Right renal cortex interstitium (tissue), 3 donors: ENCODE measurements at regions not wholly inside any gene's neighbourhood (a gene's known extent, or its start where the extent isn't known, plus 50 kb on each side); places are given as distances from the start of the nearest gene placed in this dataset.

Experiments
- DNase-seq, 3 donors: peaks; one replicate each; pipeline ENCODE4 v3.0.0-alpha.2; 2013; ENCODE audit warnings: low read depth in 3 of 3, low spot score in 2 of 3

DNA sequence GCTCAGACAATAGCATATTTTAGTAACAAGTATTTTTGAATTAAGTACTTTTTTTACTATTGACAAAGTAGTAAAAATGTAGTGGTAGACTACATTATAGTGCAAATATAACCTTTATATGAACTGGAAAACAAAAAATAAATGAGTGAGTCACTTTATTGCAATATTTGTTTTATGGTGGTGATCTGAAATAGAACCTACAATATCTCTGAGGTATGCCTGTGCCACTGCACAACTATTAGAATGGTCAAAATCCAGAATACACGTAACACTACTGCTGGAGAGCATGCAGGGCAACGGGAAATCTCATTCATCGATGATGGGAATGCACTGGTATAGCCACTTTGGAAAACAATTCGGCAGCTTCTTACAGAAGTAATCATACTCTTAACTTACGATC, 349.0 kb upstream of the NCAM2 start:
- no peak for DNase-seq

DNA sequence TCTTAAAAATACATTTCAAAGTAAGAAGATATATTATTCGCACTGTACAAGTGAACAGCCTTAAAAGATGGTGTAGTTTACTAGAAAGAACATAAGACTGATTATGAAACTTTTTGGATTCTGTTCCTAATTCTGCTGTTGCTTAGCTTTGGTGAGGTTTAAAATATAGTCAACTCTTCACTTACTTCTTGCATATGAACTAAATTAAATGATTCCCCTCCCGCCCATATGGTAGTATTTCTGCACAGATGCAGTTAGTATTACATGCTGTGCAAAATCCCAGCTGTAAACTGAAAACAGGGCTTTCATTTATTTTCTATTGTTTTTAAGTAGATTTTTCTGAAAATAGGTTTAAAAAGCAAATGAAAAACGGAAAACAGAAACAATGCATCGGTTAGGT, 345.4 kb upstream of the NCAM2 start:
- no peak for DNase-seq

DNA sequence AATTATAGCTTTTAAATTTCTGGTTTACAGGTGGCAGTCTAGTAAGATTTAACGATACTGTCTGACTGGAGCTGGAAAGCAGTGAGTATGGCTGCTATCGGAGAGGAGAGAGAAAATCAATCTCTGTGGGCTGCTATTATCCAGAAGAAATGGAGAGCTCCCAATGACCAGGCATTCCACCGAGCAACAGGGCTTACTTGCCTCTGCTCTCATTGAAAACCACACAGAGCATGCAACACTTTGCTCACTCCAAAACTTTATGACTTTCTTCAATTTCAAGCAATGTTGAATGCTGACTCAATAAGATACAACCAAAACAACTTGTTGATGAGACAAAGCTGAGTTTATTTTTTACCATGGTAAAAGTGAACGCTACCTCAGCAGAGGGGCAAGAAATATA, 337.0 kb upstream of the NCAM2 start:
- no peak for DNase-seq

DNA sequence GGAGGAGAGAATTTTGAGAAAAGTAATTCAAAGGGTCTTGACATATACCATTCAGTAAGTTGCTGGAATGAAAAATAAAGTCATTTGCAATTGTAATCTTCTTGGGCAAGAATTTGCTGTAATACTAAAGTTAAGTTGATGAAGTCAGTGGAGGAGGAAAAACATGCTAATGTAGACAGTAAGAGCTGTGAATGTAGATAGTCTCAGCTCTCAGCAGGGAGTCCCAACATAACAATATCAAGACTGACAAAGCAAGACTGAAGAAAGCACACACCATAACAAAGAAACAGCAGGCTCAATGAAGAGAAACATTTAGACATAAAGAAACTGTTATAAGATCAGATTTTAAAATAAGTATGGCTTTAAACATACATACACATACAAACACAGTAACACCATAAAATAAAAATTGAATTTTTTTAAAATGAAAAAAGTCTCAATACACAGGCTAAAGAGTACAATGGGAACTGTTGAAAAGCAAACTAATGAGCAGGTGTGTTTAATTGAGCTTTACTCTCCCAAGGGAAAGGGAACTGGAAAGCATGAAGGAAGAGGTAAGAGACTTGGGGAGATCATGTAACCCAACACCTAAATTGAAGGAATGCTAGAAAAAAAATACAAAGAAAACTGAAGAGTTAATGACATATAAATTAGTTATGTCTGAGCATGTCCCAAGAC, 336.3 kb upstream of the NCAM2 start:
- DNase-seq, result no peak

DNA sequence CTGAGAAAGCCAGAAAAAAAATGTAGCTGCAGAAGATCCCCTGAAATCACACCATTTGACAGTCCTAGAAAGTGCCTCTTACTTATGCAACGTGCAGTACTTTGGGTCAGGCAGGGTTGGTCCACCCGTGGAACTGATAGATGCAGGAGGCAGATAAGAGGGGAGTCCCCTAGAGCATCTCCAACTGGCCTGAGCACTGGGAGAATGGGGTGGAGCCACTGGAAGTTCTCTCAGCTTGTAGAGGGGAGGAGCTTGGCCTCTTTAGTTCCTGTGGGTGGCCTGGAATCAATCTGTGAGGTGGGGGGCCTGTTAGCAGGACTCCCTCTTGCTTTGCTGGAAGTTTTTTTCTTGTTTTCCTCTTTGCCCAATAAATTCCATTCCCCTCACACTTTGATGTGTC, 335.7 kb upstream of the NCAM2 start:
- DNase-seq, result no peak

DNA sequence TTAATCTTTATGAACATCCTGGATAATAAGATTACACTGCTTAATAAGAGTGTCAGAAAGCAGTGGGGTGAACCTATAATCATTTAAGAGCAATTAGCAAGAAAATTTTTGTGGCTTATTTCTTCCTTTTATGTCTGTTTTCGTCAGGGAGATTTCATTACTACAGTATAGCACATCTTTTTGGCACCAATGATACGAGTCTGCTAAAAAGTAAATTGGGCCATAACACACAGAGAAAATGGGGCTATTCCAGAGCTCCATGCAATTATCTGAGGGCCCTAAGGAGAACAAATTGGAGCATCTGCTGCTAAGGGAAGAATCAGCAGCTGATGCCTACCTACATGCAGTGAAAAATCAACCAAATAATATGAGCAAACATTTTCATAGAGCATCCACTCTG, 330.3 kb upstream of the NCAM2 start:
- no peak for DNase-seq

DNA sequence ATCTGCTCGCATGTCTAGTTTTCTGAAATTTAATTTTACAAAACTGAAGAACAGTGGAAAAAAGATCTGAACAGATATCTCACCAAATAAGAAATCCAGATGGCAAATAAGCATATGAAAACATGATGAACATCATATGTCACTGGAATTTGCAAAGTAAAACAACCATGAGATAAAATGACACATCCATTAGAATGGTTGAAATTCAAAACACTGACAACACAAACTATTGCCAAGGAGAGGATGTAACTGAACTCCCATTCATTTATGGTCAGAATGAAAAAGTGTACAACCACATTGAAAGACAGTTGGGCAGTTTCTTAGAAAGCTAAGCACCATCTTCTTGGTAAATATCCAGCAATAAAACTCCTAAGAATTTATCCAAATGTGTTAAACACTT, 312.7 kb upstream of the NCAM2 start:
- no peak for DNase-seq

DNA sequence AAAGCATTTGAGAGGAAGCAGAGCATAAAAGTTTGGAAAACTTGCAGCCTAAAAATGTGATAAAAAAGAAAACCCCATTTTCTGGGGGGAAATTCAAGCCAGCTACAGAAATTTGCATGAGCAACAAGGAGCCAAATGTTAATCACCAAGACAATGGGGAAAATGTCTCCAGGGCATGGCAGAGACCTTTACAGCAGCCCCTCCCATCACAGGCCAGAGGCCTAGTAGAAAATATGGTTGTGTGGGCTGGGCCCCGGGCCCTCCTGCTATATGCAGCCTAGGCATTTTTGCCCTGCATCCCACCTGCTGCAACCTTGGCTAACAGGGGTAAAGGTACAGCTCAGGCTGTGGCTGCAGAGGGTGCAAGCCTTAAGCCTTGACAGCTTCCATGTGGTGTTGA, 299.6 kb upstream of the NCAM2 start:
- no peak for DNase-seq

DNA sequence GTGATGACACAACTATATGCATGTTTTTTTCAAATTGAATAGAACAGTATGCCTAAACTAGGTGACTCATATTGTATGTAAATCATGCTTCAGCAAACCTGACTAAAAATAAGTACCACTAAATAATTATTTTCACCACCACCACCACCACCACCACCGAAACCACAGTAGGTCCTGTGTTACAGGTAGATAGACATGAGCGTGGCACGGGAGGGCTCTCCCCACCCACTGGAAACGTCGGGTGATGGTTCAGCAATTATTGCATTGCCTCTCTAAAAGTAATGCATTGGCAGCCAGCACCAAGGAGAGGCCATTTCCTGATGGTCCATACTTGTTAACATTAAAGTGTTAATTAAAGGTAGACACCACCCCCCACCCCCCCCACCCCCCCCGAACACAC, 297.0 kb upstream of the NCAM2 start:
- no peak for DNase-seq

DNA sequence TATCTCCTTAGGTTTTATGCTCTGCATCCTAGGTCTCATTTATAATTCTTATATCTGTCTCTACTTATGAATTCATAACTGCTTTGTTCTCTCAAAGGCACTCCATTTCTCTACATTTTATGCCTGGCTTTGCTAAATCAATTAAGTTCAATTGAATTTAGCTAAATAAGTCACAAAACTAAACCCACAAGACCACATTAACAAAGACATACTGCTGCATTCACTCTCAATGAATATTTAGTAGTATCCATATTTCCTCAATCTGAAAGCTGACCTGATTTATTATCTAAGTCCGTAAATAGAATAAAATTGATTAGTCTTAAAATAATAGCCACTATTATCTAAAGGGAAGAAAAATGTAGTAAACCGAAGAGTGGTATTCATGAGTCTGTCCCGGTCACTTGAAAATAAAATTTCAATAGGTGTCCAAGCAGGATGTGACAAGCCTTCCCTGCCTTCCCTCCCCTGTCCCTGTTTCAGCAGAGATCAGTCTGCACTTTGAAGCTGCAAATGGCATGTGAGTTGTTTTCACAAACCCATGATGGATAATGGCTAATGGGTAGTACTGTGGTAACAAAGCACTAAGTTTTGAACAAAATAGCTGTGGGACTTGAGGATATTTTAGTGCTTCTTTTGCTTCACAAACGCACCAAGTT, 295.0 kb upstream of the NCAM2 start:
- no peak for DNase-seq

DNA sequence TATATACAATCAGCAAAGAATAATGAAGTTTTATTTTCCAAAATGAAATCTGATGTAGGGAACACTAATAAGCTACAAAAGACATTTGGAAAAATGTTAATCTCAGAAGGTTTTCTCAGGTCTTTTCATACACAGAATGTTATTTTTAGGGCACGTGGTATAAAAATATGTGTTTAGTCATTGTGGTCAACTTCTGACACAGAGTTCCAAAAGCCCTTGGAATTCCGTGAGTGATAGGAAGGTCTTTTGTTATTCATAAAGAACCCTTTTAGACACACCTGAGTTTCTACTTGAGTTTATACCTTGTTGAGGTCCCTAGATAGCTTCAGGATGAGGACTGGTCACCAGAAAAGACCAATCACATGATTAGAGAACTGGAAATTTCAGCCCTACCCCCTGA, 277.6 kb upstream of the NCAM2 start:
- DNase-seq, result no peak

DNA sequence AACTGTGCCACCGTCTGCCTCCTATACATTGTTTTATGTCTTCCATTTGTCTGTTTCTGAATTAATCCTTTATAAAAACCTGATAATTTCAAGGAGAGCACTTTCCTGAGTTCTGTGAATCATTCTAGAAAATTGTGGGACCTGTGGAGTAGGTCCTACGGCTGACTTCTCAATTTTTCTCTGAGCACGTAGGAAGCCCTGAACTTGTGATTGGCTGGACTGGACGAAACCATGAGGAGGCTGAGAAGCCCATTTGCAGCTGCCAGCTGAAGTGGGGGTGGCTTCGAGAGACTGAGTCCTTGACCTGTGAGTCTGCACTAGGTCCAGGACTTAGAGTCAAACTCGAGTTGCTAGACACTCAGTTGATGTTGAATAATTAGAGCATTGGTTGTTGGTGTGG, 277.1 kb upstream of the NCAM2 start:
- DNase-seq, result no peak

DNA sequence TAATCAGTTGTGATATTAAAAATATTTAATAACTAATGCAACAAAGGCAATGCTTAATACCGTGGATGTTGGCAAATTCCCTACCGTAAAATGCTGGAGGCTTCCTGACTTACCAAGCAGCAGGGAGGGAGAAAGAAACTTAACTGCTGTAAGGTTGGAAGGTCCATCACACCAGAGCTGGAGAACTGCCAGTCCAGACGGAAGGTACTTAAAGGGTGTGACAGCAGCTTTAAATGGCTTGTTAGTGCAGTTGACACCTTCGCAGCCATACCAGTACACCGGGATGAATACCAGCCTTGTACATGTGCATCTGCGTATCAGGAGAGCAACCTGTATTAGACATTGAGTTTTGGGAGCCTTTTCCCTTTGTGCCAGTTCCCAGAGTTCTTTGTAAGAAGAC, 269.5 kb upstream of the NCAM2 start:
- DNase-seq, result no peak

DNA sequence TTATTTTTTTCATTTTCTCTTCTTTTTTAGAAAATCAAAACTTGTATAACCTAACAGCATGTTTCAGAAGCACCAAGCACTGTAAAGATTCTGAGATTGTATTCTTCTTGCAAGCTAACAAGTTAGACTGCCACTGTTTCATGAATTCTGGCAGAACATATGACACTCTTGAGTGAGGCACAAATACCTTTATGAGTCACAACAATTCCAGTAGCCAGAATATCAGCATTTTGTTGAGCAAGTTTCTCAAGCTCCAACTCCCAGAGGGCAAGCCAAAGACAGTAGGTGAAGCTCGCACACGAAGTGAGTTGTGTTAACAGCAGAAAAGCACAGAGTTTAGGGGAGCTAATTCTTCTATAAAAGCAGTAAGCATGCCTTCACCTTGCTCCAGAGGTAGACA, 268.8 kb upstream of the NCAM2 start:
- no peak for DNase-seq

DNA sequence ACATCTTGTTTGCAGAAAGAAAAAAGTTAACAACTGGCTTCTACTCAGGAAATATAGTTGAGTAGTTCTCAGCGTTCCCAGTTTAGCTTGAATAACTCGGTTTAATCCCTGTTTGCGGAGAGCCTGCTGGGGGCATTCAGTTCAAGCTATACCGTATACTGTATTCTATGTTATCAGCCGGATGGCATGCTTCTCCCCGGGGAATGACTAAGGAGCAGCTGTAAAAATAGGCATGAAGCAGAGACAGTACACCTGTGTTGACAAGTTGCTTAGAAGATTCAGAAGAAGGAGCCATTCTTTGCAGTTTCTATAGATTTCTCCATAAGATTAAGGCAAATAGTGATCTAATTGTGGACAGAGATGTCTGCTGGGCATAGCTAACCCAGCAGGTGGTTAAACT, 267.8 kb upstream of the NCAM2 start:
- DNase-seq, result no peak

DNA sequence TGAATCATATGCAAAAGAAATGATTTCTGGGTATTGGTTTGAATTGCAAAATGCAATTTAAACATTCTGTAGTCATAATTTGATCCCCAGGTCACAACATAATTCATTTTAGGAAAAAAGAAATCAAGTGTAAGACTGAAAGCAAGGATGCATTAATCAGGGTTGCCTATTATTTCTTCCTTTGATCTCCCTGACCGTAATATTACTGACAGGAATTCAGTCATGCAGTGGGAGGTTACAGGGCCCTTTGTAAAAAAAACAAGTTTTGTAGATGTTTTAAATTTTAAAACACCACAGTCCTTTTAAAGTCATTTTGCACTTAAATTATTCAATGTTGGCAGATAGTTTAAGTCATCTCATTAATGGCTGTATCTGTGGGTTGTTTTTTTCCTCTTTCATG, 263.0 kb upstream of the NCAM2 start:
- no peak for DNase-seq

DNA sequence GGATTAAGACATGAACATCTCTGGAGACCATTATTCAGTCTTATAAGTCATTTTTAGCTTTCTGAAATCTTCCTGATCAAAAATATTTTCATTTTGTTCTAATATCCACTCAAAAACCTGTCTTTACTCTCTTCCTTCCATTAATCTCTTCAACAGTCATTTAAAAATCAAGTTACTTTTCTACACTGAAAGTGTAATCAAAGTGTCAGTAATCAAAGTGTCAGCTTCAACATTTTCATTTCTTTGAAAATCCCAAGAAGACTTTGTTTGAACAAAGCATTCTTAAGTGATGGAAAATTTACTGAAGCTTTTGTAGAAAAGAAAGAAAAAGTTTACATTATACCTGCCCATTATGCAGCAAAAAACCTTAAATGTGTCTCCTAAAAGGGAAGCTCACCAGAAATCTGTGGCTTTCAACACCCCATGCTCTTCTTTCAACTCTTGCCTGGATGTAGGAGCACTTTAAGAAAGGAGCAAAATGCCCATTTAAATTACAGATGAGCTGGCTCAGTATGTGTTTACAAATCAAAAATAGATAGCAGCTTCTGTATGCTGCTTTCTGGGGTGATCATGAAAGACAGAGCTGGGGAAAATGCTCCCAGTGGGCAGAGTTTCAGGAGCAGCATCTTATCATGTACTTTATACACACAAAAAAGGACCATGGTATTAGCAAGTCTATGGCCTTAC, 260.8 kb upstream of the NCAM2 start:
- DNase-seq, result no peak

DNA sequence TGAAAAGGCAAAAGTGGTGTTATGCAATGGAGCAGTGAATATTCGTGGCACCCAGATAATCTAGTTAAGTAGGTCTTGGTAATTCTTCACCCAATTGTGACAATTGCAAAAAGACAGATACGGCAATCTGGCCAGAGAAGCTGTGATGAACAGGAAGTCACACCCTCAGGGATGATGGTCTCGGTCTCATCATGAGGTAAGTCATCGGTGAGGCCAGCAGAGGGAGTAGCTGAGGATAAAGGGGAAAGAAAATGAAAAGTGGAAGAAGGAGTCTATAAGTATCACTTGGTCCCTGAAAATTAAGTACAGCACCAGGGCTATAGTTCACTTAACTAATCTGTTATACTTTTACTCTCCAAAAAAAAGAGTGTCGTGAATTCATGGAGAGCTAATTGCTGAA, 258.8 kb upstream of the NCAM2 start:
- DNase-seq, result no peak

DNA sequence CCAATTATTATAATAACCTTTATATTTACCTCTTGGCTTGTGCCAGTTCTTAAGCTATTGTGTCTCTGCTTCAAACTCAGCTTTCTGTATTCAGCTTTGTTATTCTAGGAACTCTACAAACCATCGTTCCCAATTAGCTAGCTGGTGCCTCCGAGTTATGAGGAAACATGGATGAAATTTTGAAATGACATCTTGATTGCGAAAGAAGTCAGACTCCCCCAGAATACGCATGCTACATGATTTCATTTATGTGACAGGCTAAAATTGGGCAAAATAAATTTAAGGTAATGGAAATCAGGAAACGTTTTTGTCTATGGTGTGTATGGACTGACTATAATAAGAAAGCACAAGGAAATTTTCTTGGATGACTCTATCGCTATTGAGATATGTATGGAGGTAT, 256.8 kb upstream of the NCAM2 start:
- DNase-seq, result no peak

DNA sequence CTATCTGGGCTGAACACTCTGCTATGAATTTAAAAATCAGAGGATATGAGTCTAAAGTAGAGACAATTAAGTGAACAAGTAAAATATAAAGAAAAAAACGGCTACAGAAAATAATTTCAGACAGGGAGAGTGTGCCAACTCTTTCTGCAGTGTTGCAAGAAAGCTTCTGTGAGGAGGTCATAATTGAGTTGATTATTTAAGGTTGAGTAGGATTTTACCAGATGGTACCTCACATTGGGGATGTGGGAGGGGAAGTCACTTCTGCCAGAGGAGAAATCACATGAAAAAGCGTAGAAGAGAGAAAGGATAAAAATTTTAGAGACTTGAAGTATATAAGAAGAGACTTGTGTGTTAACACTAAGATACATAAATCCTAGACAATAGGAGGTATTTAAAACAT, 238.0 kb upstream of the NCAM2 start:
- no peak for DNase-seq

DNA sequence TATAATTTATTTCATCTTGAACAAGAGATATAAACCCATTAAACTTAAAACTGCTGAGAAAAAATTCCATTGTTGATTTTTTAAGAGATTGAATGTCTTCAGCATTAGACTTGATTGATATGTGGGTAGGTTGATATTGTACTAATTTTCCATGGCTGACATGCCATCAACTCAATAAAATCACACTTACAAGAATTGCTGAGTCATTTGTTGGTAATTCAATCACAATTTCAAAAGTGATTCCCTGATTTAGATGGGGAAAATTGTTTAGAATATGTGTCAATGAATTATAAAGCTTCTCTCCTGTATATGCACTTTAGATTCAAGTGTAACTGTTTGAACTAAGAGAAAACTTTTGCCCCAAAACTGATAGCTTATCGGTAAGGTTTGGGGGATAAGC, 223.5 kb upstream of the NCAM2 start:
- no peak for DNase-seq

DNA sequence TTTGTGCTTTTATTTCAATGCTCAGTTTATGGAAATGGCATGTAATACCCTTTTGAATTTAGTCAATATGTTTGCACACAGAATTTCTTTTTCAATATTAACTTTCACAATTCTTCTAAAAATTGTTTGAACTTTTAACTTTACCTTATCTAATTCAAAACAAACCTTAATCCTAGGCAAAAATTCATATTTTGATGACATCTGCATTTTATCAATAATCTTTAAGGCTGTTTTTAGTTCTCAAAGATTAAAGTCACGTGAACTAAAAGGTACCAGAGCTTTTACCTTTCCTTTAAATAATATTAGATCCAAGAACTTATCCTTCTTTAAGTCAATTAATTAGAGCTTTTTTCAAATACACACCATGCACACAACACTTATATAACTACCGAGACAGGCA, 218.9 kb upstream of the NCAM2 start:
- DNase-seq, result no peak
